SH-SY5Y (cell line): ENCODE measurements at regions not wholly inside any gene's neighbourhood (a gene's known extent, or its start where the extent isn't known, plus 50 kb on each side); places are given as distances from the start of the nearest gene placed in this dataset.

Source experiments
- GATA2 ChIP-seq: IDR thresholded peaks from 2 replicates; pipeline ENCODE4 v1.6.1; 2011; ENCODE audit warnings: mild to moderate bottlenecking, low read depth, low read length
- GATA3 ChIP-seq: IDR thresholded peaks from 2 replicates; pipeline ENCODE4 v1.6.1; 2011; ENCODE audit warnings: low read depth, mild to moderate bottlenecking, low read length, moderate library complexity

DNA sequence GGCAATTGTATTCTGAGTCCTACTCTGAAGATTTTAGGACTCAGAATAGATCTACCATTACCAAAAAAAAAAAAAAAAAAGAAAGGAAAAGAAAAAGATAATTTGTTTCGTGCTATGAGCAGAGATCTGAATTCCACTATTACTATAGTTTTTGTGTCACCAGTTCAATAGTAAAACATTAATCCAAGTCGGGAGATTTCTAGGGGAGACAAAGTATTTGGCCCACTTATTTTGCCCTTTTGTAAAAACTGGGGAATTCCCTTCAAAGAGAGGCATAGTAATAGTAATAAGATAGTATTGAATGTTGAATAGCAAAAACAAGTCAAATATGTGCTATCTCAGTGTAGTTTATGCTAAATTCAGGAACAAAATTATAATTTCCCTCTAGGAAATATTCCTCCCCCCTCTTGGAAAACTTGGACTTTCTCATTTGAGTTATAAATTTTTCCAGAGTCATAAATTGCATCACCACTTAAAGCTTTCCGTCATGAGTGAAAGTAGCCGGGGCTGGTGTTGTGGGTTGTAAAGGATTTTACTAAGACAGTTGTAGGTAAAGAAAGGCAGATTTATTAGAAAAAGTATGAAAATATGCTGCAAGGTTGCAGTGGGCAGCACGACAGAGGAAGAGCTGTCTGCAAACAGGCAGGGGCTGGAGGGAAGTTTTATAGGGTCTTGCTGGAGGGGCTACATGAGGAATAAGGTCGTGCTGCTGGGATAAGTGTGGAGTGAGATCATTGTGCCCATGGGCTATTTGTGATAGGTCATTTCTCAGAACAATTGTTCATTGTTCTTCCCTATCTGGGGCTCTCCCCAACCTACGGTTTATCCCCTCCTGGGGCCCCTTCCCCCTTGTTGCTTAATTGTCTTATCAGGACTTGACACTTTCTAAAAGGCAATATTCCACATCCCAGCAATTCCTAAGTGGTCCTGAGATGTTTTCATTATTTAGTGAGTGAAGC is 1009.9 kb downstream of the PLA2G4A start:
- no peak for TF ChIP-seq GATA2
- no peak for TF ChIP-seq GATA3
